HG02588 (cell line): ENCODE measurements at regions not wholly inside any gene's neighbourhood (a gene's known extent, or its start where the extent isn't known, plus 50 kb on each side); places are given as distances from the start of the nearest gene placed in this dataset.

ENCODE experiments used
- ATAC-seq: cut with Tn5 transposase; IDR thresholded peaks from one replicate; pipeline ENCODE4 v1.9.1; 2021; ENCODE audit warnings: mild to moderate bottlenecking, moderate library complexity; ENCODE audit not compliant: unreplicated experiment

- ATAC-seq = no peak
Observed at GRCh38 chr12:67425394-67425793, 156.2 kb downstream of the CAND1 start.

GRCh38 chr12:67426067-67426466, 156.9 kb downstream of the CAND1 start:
- no peak for ATAC-seq

- no peak for ATAC-seq
Observed at GRCh38 chr12:67427336-67427735, 158.2 kb downstream of the CAND1 start.

GRCh38 chr12:67428431-67428830, 159.3 kb downstream of the CAND1 start:
- no peak for ATAC-seq

- no peak for ATAC-seq
Observed at GRCh38 chr12:67430708-67431335, 161.7 kb downstream of the CAND1 start.

GRCh38 chr12:67431411-67432020, 162.4 kb downstream of the CAND1 start:
- ATAC-seq = no peak

- peak; percentile 80 for ATAC-seq
Observed at GRCh38 chr12:67433385-67434175, 164.4 kb downstream of the CAND1 start.

GRCh38 chr12:67434671-67435370, 165.7 kb downstream of the CAND1 start:
- no peak for ATAC-seq

GRCh38 chr12:67436230-67436629, 167.1 kb downstream of the CAND1 start:
- ATAC-seq = no peak

GRCh38 chr12:67437011-67437410, 167.9 kb downstream of the CAND1 start:
- no peak for ATAC-seq

GRCh38 chr12:67439611-67440010, 170.5 kb downstream of the CAND1 start:
- no peak for ATAC-seq

GRCh38 chr12:67441736-67442346, 172.7 kb downstream of the CAND1 start:
- ATAC-seq = peak; percentile 96

- no peak for ATAC-seq
Observed at GRCh38 chr12:67442347-67442841, 173.2 kb downstream of the CAND1 start.

GRCh38 chr12:67442896-67443295, 173.7 kb downstream of the CAND1 start:
- ATAC-seq = no peak

- no peak for ATAC-seq
Observed at GRCh38 chr12:67444542-67444941, 175.4 kb downstream of the CAND1 start.

GRCh38 chr12:67446716-67447115, 177.6 kb downstream of the CAND1 start:
- no peak for ATAC-seq

GRCh38 chr12:67447180-67447579, 178.0 kb downstream of the CAND1 start:
- ATAC-seq = no peak

GRCh38 chr12:67449591-67450052, 180.5 kb downstream of the CAND1 start:
- peak; percentile 78 for ATAC-seq

- ATAC-seq = no peak
Observed at GRCh38 chr12:67450441-67450840, 181.3 kb downstream of the CAND1 start.

- ATAC-seq = no peak
Observed at GRCh38 chr12:67451206-67451605, 182.0 kb downstream of the CAND1 start.
